ENCODE measurements at regions not wholly inside any gene's neighbourhood (a gene's known extent, or its start where the extent isn't known, plus 50 kb on each side); places are given as distances from the start of the nearest gene placed in this dataset.

DNA sequence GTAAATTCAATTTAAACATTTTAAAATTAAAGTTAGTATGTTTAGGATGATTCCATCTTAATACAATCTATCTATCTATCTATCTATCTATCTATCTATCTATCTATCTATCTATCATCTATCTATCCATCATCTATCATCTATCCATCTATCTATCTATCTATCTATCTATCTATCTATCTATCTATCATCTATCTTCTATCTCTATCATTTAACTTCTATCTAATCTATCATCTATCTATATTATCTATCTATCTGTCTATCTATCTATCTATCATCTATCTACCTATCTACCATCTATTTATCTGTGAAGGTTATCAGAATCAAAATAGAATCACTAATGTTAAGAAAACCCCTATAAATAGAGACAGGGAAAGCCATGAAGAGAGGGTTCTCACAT lies 78.3 kb downstream of the RAMP3 start:
- H3K4me1 Mint-ChIP-seq, result peaks cover 2% of the 10 kb centered on the region
- POLR2A ChIA-PET, result no interaction called here
- CTCF ChIA-PET, result no interaction called here
- H3K27me3 Mint-ChIP-seq, result peaks cover 51% of the 10 kb centered on the region
- H3K36me3 Mint-ChIP-seq (ENCODE audit: low read depth), result no peaks in the 10 kb centered on the region
- H3K4me3 Mint-ChIP-seq, result no peak overlapping the region
- no peak overlapping the region for H3K27ac Mint-ChIP-seq
- no peaks in the 10 kb centered on the region for H3K9me3 Mint-ChIP-seq
- no peak for DNase-seq

DNA sequence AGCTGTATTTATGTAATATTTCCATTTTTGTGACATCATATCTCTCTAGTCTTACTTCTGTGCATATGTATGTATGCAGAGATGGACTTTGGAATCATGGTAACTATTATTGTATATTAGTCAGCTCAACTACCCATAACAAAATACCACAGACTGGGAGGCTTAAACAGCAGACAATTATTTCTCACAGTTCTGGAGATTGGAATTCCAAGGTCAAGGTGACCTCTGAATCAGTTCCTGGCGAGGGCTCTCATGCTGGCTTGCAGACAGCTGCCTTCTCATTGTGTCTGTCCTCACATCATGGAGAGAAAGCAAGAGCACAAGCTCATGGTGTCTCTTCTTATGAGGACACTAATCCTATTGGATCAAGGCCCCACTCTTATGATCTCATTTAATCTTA lies 79.1 kb downstream of the RAMP3 start:
- CTCF ChIA-PET, result no interaction called here
- H3K4me3 Mint-ChIP-seq, result no peak overlapping the region
- DNase-seq, result no peak
- POLR2A ChIA-PET, result no interaction called here
- H3K27ac Mint-ChIP-seq, result no peak overlapping the region
- peaks cover 51% of the 10 kb centered on the region for H3K27me3 Mint-ChIP-seq
- H3K4me1 Mint-ChIP-seq, result peaks cover 2% of the 10 kb centered on the region
- H3K36me3 Mint-ChIP-seq (ENCODE audit: low read depth), result no peaks in the 10 kb centered on the region
- H3K9me3 Mint-ChIP-seq, result no peaks in the 10 kb centered on the region

DNA sequence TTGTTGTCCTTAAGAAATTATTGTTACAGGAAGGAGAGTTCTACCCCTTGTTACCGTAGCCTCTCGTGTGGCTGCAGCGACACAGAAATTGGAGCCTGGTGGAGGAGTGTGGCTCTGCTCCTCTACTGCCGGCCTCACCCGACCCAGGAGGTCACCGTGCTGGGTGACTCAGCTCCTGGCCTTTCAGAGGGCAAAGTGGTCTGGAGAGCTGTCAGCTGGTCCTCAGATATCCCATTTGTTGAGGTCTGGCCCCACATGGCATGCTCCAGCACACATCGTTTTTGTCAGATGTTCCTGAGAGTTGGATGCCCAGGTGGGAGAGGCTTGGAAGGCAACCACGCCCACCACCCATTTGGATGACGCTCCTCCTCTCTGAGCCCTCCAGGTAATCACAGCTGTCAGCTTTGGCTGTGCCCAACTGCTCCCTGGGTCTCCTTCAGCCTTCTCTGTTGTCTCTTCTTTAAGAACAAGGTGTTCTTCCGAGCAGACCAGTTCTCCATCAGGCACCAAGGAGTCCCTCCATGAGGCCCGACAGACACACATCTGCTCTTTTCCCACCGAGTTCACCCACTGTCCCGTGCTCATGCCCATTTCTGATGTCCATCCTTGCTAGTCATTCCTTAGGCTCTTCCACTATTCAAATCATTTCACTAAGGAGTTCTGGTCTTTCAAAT lies 80.3 kb downstream of the RAMP3 start:
- Mint-ChIP-seq H3K36me3 (ENCODE audit: low read depth) (no peaks in the 10 kb centered on the region), H3K4me3 (no peak overlapping the region), H3K27ac (no peak overlapping the region), H3K4me1 (peaks cover 2% of the 10 kb centered on the region), H3K9me3 (no peaks in the 10 kb centered on the region), H3K27me3 (peaks cover 44% of the 10 kb centered on the region)
- no peak for DNase-seq
- ChIA-PET POLR2A (no interaction called here), CTCF (no interaction called here)

DNA sequence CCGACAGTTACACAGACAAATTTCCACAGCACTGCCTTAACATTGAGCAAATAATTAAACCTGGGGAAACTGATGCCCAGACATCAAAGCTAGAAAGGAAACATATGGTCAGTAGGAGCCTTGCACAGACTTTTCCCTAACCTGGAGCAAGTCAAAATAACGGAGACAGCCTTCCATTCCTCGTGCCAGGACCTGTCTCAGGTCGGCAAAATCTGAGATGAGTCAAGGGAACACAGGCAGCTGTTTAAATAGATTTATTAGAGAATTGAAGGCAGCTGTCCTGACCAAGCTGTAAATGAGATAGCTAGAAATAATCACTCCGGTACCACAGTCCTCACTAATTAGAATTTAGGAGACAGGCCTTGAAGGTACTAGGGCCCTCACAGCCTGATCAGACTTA lies 81.2 kb downstream of the RAMP3 start:
- no peaks in the 10 kb centered on the region for H3K9me3 Mint-ChIP-seq
- H3K4me3 Mint-ChIP-seq, result no peak overlapping the region
- peaks cover 40% of the 10 kb centered on the region for H3K27me3 Mint-ChIP-seq
- CTCF ChIA-PET, result interaction anchor here (1.0 to 2.2 kb wide), 2 partner anchors 66 to 76 kb away, joined by 3 to 6 read pairs; no protein-coding TSS in a partner anchor
- H3K4me1 Mint-ChIP-seq, result no peaks in the 10 kb centered on the region
- no peak for DNase-seq
- POLR2A ChIA-PET, result no interaction called here
- H3K36me3 Mint-ChIP-seq (ENCODE audit: low read depth), result no peaks in the 10 kb centered on the region
- no peak overlapping the region for H3K27ac Mint-ChIP-seq

DNA sequence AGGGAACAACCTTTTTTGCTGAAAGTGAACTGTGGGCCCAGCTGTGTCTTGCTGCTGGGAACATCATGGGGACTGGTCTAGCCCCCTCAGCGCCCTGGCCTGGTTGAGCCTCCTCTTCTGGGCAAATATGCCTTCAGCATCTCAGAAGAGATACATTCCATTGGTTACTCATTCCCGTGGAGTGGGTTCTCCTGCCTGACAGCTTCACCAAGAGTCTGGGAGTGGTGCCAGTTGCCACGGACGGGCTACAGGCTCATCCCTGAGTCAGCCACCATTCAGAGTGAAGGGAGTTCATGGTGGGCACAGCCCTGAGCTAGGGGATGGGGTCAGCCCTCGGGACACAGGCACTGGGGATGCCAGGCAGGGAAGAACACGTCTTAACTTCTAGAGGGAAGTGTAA lies 81.9 kb downstream of the RAMP3 start:
- no peaks in the 10 kb centered on the region for H3K36me3 Mint-ChIP-seq (ENCODE audit: low read depth)
- H3K4me3 Mint-ChIP-seq, result no peak overlapping the region
- no peak for DNase-seq
- H3K4me1 Mint-ChIP-seq, result no peaks in the 10 kb centered on the region
- no peak overlapping the region for H3K27ac Mint-ChIP-seq
- no peaks in the 10 kb centered on the region for H3K9me3 Mint-ChIP-seq
- H3K27me3 Mint-ChIP-seq, result peaks cover 35% of the 10 kb centered on the region
- ChIA-PET CTCF (interaction anchor here (1.0 to 2.2 kb wide), 2 partner anchors 67 to 77 kb away, joined by 3 to 6 read pairs; no protein-coding TSS in a partner anchor), POLR2A (no interaction called here)

DNA sequence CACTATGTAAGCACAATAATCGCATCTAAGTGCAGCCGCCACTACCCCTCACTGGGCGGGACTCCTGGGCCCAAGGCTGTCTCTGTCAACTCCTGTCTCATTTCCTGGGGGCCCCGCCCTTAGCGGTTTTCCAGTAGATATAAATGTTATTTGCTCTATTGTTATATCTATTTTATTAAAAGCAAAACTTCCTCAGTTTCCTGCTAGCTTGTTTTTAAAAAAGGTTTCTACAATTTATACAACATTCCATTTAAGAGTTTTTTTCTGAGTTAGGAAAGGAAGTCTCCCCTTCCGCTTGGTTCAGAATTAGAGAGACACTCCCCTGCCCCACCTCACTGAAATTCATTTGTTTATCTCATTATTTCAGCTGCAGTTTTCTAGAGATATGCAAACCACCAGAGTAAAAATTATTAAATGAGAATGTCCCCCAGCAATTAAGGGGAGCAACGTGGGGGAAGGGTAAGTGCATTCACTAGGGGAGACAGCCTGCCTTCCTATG lies 82.7 kb downstream of the RAMP3 start:
- CTCF ChIA-PET, result interaction anchor here (2.2 kb wide), 1 partner anchor 67 kb away, joined by 6 read pairs; no protein-coding TSS in a partner anchor
- POLR2A ChIA-PET, result no interaction called here
- no peaks in the 10 kb centered on the region for H3K9me3 Mint-ChIP-seq
- no peak overlapping the region for H3K27ac Mint-ChIP-seq
- no peak for DNase-seq
- no peaks in the 10 kb centered on the region for H3K4me1 Mint-ChIP-seq
- no peaks in the 10 kb centered on the region for H3K36me3 Mint-ChIP-seq (ENCODE audit: low read depth)
- peaks cover 36% of the 10 kb centered on the region for H3K27me3 Mint-ChIP-seq
- no peak overlapping the region for H3K4me3 Mint-ChIP-seq

DNA sequence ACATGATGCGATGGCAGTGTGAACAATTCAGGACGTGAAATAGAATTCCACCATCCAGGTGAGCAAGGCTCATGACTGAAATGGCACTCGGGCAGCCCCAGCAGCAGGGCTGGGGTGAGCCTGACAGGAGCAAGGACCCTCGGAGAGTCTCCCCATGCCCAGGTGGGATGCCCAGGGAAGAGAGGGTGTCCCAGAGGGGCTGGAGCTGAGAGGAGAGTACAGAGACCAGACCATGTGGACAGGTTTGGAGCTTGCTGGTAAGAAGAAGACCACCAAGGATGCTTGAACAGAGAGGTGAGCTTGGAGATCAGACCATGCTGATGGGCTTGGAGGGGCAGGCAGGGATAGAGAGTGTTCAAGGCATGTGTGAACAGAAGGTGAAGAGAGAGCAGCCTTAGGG lies 83.3 kb downstream of the RAMP3 start:
- CTCF ChIA-PET, result interaction anchor here (2.2 kb wide), 1 partner anchor 68 kb away, joined by 6 read pairs; no protein-coding TSS in a partner anchor
- POLR2A ChIA-PET, result no interaction called here
- Mint-ChIP-seq H3K4me3 (no peak overlapping the region), H3K36me3 (ENCODE audit: low read depth) (no peaks in the 10 kb centered on the region), H3K27ac (no peak overlapping the region), H3K27me3 (peaks cover 39% of the 10 kb centered on the region), H3K9me3 (no peaks in the 10 kb centered on the region), H3K4me1 (no peaks in the 10 kb centered on the region)
- DNase-seq, result no peak

DNA sequence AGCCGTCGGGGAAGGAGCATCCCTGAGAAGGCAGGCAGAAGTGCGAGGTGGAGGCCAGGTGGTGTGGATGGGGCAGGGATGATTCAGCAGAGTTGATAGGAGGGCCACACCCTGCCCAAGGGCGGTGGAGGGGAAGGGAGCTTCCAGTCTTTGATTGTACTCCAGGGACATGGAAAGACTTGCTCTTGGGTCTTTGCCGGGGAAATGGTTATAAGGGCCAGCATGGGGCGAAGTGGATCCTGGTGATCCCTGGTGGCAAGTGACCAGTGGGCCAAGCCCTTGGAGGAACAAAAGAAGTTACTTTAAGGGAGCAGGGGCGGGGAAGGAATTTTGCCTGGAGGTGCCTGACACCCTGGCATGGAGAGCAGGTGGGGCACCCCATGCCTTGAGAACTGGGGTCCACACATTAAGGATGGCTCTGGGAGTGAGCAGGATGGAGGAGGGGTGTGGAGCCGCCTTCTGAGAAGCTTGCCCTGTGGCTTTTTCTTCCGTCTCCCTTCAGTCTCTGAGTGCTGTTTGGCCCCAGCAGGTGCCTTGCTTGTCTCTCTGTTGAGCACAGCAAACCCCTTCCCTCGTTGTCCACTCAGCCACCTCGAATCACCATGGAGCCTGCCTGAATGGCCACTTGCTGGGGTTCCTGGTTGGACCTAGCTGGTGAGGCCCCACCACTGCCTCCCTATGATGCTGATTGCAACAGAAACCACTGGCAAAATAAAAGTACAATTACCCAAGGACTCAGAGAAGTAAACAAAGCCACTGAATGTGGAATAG lies 83.9 kb downstream of the RAMP3 start:
- DNase-seq, result no peak
- H3K4me1 Mint-ChIP-seq, result peaks cover 4% of the 10 kb centered on the region
- H3K36me3 Mint-ChIP-seq (ENCODE audit: low read depth), result no peaks in the 10 kb centered on the region
- POLR2A ChIA-PET, result no interaction called here
- no peak overlapping the region for H3K4me3 Mint-ChIP-seq
- CTCF ChIA-PET, result no interaction called here
- H3K27me3 Mint-ChIP-seq, result peaks cover 42% of the 10 kb centered on the region
- H3K27ac Mint-ChIP-seq, result no peak overlapping the region
- no peaks in the 10 kb centered on the region for H3K9me3 Mint-ChIP-seq

DNA sequence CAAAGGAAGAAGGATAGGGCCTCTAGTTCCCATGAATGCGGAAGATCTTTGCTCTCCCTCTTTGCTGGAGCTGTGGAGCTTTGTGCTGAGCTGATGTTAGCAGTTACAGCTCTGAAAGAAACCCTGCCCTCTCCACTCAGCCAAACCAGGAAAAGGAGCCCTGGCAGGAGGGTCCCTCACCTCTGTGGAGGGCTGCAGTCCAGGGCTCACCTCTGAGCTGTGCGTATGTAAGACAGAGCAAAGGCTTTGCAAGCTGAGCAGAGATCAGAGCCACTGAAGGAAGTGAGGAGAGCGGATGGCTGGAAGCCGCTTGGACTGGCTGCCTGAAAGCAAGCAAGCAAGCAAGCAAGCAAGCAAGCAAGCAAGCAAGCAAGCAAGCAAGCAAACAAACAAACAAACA lies 84.7 kb downstream of the RAMP3 start:
- Mint-ChIP-seq H3K27me3 (peaks cover 44% of the 10 kb centered on the region), H3K36me3 (ENCODE audit: low read depth) (peaks cover 1% of the 10 kb centered on the region), H3K27ac (no peak overlapping the region)

DNA sequence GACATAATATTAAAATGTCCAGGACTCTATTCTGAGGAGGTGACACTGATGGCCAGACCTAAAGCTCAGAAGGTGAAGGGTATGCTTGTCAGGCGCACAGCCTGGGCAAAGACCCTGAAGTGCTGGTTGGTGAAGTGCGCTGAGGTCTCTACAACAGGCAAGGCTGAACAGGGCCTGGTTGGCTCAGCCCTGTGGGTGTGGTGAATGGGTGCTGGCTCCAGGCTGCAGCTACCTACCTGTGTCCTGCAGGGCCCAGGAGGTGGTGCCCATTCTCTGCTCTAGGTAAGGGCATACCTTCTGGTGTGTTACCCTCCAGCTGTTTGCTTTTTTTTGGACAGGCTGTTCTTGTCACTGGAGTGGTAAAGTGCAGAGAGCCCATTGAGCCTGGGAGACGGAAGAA lies 85.1 kb downstream of the RAMP3 start:
- Mint-ChIP-seq H3K36me3 (ENCODE audit: low read depth) (peaks cover 3% of the 10 kb centered on the region), H3K9me3 (no peaks in the 10 kb centered on the region), H3K4me1 (peaks cover 5% of the 10 kb centered on the region), H3K27ac (no peak overlapping the region), H3K4me3 (no peak overlapping the region), H3K27me3 (peaks cover 46% of the 10 kb centered on the region)
- no peak for DNase-seq
- ChIA-PET POLR2A (no interaction called here), CTCF (interaction anchor here (0.7 kb wide), 1 partner anchor 24 kb away, joined by 3 read pairs; no protein-coding TSS in a partner anchor)

More for the DNA sequence above, 84.7 kb downstream of the RAMP3 start:
- no peak for DNase-seq
- CTCF ChIA-PET, result interaction anchor here (0.7 kb wide), 1 partner anchor 24 kb away, joined by 3 read pairs; no protein-coding TSS in a partner anchor
- POLR2A ChIA-PET, result no interaction called here
- H3K9me3 Mint-ChIP-seq, result no peaks in the 10 kb centered on the region
- no peak overlapping the region for H3K4me3 Mint-ChIP-seq
- peaks cover 5% of the 10 kb centered on the region for H3K4me1 Mint-ChIP-seq

DNA sequence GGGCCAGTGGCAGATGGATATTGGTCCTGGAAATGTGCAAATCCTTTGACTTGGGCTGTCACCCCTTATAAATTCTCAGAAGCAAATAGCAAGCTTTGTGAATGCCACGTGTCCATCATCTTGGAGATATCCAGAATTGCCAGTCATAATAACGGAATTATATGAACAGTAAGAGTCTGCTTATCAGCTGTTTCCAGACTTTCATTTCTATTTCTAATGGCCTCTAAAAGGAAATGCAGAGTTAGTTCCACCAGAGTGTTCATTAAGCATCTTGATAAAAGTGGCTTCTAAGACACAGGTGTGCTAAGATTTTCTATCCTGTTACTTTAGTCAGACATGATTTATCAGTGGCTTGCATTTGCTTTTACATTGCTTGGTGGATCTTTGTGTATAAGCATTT lies 87.4 kb downstream of the RAMP3 start:
- POLR2A ChIA-PET, result no interaction called here
- no peak for DNase-seq
- Mint-ChIP-seq H3K27ac (no peak overlapping the region), H3K36me3 (ENCODE audit: low read depth) (peaks cover 3% of the 10 kb centered on the region), H3K27me3 (peaks cover 48% of the 10 kb centered on the region), H3K4me1 (peaks cover 5% of the 10 kb centered on the region), H3K4me3 (no peak overlapping the region), H3K9me3 (no peaks in the 10 kb centered on the region)
- CTCF ChIA-PET, result no interaction called here

DNA sequence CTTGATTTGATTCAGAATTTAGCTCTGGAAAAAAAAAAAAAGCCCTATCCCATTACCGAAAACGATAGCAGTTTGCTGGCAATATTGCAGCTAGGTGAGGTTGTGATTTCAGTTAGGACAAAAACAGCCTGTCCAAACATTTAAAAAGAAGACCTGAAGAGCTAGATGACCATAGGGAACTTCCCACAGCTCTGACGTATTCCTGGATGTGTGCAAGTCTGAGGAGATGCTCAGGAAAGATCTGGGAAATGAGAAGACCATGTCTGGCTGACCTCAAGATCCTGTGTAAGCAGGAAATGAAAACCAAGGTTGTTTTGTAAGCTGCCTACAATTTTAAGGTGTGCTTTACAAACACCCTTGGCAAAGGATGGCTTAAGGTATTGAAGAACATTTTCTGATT lies 88.7 kb downstream of the RAMP3 start:
- ChIA-PET POLR2A (no interaction called here), CTCF (interaction anchor here (0.6 to 1.1 kb wide), 2 partner anchors 14 to 327 kb away, joined by 4 read pairs; no protein-coding TSS in a partner anchor)
- H3K36me3 Mint-ChIP-seq (ENCODE audit: low read depth), result peaks cover 3% of the 10 kb centered on the region
- no peaks in the 10 kb centered on the region for H3K9me3 Mint-ChIP-seq
- H3K4me3 Mint-ChIP-seq, result no peak overlapping the region
- peaks cover 44% of the 10 kb centered on the region for H3K27me3 Mint-ChIP-seq
- H3K4me1 Mint-ChIP-seq, result peaks cover 5% of the 10 kb centered on the region
- no peak for DNase-seq
- no peak overlapping the region for H3K27ac Mint-ChIP-seq

DNA sequence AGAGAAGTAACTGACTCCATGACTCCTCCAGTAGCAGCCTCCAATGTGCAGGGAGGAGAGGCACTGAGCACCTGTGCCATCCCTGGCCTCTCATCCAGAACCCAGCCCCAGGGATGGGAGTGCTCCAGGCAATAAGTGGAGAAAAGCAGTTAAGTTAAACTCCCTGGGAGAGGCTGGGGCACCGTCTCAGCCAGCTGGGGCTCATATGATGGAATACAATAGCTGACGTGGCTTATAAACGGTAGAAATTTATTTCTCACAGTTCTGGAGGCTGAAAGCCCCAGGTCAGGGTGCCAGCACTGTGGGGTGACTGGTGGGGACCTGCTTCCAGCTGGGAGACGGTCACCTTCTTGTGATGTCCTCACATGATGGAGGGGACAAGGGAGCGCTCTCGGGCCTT lies 94.7 kb downstream of the RAMP3 start:
- no peak for DNase-seq
- Mint-ChIP-seq H3K4me1 (no peaks in the 10 kb centered on the region), H3K27me3 (peaks cover 32% of the 10 kb centered on the region), H3K27ac (no peak overlapping the region), H3K9me3 (no peaks in the 10 kb centered on the region), H3K36me3 (ENCODE audit: low read depth) (peaks cover 2% of the 10 kb centered on the region), H3K4me3 (no peak overlapping the region)
- POLR2A ChIA-PET, result no interaction called here
- CTCF ChIA-PET, result no interaction called here
